HG03442 (cell line): ENCODE measurements at regions not wholly inside any gene's neighbourhood (a gene's known extent, or its start where the extent isn't known, plus 50 kb on each side); places are given as distances from the start of the nearest gene placed in this dataset.
"Not testable (repeated sequence)": the region's sequence is repeated elsewhere in the genome, so short reads cannot be mapped to it uniquely, and the experiment has no call there.

Experiments used
- ATAC-seq: cut with Tn5 transposase; IDR thresholded peaks from one replicate; pipeline ENCODE4 v1.9.1; 2021; ENCODE audit warnings: mild to moderate bottlenecking, moderate library complexity; ENCODE audit not compliant: unreplicated experiment

- ATAC-seq = no peak
Observed at GRCh38 chr6:14288910-14289309, 171.3 kb downstream of the CD83 start.

GRCh38 chr6:14290041-14290771, 172.6 kb downstream of the CD83 start:
- no peak for ATAC-seq

GRCh38 chr6:14290772-14291330, 173.3 kb downstream of the CD83 start:
- ATAC-seq = no peak

- ATAC-seq = no peak
Observed at GRCh38 chr6:14291331-14291730, 173.8 kb downstream of the CD83 start.

- ATAC-seq = no peak
Observed at GRCh38 chr6:14292119-14292518, 174.5 kb downstream of the CD83 start.

- ATAC-seq = no peak
Observed at GRCh38 chr6:14294270-14294951, 176.8 kb downstream of the CD83 start.

GRCh38 chr6:14296698-14297097, 179.1 kb downstream of the CD83 start:
- not testable (repeated sequence) for ATAC-seq

- not testable (repeated sequence) for ATAC-seq
Observed at GRCh38 chr6:14297118-14297517, 179.5 kb downstream of the CD83 start.

- not testable (repeated sequence) for ATAC-seq
Observed at GRCh38 chr6:14300189-14300588, 182.6 kb downstream of the CD83 start.

GRCh38 chr6:14300721-14301120, 183.1 kb downstream of the CD83 start:
- ATAC-seq = not testable (repeated sequence)

- not testable (repeated sequence) for ATAC-seq
Observed at GRCh38 chr6:14301477-14301876, 183.9 kb downstream of the CD83 start.

- no peak for ATAC-seq
Observed at GRCh38 chr6:14305131-14305530, 187.6 kb downstream of the CD83 start.

- ATAC-seq = no peak
Observed at GRCh38 chr6:14305624-14306023, 188.1 kb downstream of the CD83 start.

- ATAC-seq = no peak
Observed at GRCh38 chr6:14306151-14306906, 188.8 kb downstream of the CD83 start.

GRCh38 chr6:14309516-14309915, 191.9 kb downstream of the CD83 start:
- no peak for ATAC-seq

GRCh38 chr6:14309951-14310445, 192.4 kb downstream of the CD83 start:
- no peak for ATAC-seq

- no peak for ATAC-seq
Observed at GRCh38 chr6:14310960-14311359, 193.4 kb downstream of the CD83 start.

- no peak for ATAC-seq
Observed at GRCh38 chr6:14312587-14312986, 195.0 kb downstream of the CD83 start.

- ATAC-seq = peak; percentile 49
Observed at GRCh38 chr6:14313248-14313647, 195.7 kb downstream of the CD83 start.

- ATAC-seq = no peak
Observed at GRCh38 chr6:14315353-14315752, 197.8 kb downstream of the CD83 start.
